Brain microvascular endothelial cell (primary cell): ENCODE measurements at regions not wholly inside any gene's neighbourhood (a gene's known extent, or its start where the extent isn't known, plus 50 kb on each side); places are given as distances from the start of the nearest gene placed in this dataset.
"Not testable (repeated sequence)": the region's sequence is repeated elsewhere in the genome, so short reads cannot be mapped to it uniquely, and the experiment has no call there.

Experiments used
- DNase-seq: peaks from one replicate; pipeline ENCODE4 v3.0.0-alpha.2; 2020
- H3K27ac ChIP-seq: fragments of 250-450 bp; sonication (Bioruptor Pico); 2 replicates; pipeline ENCODE4 v1.5.1; 2020; ENCODE audit warnings: mild to moderate bottlenecking, moderate library complexity
- H3K27me3 ChIP-seq: fragments of 250-450 bp; sonication (Bioruptor Pico); replicated peaks from 2 replicates; pipeline ENCODE4 v1.5.1; 2020; ENCODE audit warnings: mild to moderate bottlenecking
- H3K36me3 ChIP-seq: fragments of 250-450 bp; sonication (Bioruptor Pico); replicated peaks from 2 replicates; pipeline ENCODE4 v1.5.1; 2020; ENCODE audit warnings: mild to moderate bottlenecking
- H3K4me3 ChIP-seq: 2 replicates; pipeline ENCODE4 v1.5.1; 2011; ENCODE audit warnings: low read depth, mild to moderate bottlenecking, control low read depth, low read length, moderate library complexity
- in situ Hi-C: cut with HindIII; loops from 2 replicates; pipeline ENCODE4 v1.10.0; 2017; ENCODE audit warnings: low sequenced_read_pairs, low pct_ligation_motif_present
- TF ChIP-seq, protein P1 (sequence below): IDR thresholded peaks from 2 replicates; pipeline ENCODE4 v1.5.1; 2011; ENCODE audit warnings: low read depth, mild to moderate bottlenecking, moderate library complexity, low read length, control low read depth, inconsistent platforms; ENCODE audit errors: missing control alignments

- H3K36me3 ChIP-seq: no peaks in the 10 kb centered on the region
- in situ Hi-C loops: no loop called here
- no peak for DNase-seq
- H3K4me3 ChIP-seq: no peak overlapping the region
- H3K27me3 ChIP-seq: no peaks in the 10 kb centered on the region
- TF ChIP-seq, protein P1, sequence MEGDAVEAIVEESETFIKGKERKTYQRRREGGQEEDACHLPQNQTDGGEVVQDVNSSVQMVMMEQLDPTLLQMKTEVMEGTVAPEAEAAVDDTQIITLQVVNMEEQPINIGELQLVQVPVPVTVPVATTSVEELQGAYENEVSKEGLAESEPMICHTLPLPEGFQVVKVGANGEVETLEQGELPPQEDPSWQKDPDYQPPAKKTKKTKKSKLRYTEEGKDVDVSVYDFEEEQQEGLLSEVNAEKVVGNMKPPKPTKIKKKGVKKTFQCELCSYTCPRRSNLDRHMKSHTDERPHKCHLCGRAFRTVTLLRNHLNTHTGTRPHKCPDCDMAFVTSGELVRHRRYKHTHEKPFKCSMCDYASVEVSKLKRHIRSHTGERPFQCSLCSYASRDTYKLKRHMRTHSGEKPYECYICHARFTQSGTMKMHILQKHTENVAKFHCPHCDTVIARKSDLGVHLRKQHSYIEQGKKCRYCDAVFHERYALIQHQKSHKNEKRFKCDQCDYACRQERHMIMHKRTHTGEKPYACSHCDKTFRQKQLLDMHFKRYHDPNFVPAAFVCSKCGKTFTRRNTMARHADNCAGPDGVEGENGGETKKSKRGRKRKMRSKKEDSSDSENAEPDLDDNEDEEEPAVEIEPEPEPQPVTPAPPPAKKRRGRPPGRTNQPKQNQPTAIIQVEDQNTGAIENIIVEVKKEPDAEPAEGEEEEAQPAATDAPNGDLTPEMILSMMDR: no peak
- H3K27ac ChIP-seq: no peak overlapping the region
Observed at GRCh38 chr1:188817814-188818213, 1659.8 kb downstream of the BRINP3 start.

- no peak for DNase-seq
- Histone ChIP-seq H3K27ac (no peak overlapping the region), H3K27me3 (no peaks in the 10 kb centered on the region), H3K4me3 (no peak overlapping the region), H3K36me3 (no peaks in the 10 kb centered on the region)
- TF ChIP-seq, protein P1: no peak
- in situ Hi-C loops: no loop called here
Observed at GRCh38 chr1:188822248-188822647, 1655.4 kb downstream of the BRINP3 start.

- no peak for DNase-seq
- Histone ChIP-seq H3K36me3 (no peaks in the 10 kb centered on the region), H3K27ac (no peak overlapping the region), H3K27me3 (no peaks in the 10 kb centered on the region), H3K4me3 (no peak overlapping the region)
- in situ Hi-C loops: no loop called here
- TF ChIP-seq, protein P1: no peak
Observed at GRCh38 chr1:188825471-188825870, 1652.2 kb downstream of the BRINP3 start.

DNA sequence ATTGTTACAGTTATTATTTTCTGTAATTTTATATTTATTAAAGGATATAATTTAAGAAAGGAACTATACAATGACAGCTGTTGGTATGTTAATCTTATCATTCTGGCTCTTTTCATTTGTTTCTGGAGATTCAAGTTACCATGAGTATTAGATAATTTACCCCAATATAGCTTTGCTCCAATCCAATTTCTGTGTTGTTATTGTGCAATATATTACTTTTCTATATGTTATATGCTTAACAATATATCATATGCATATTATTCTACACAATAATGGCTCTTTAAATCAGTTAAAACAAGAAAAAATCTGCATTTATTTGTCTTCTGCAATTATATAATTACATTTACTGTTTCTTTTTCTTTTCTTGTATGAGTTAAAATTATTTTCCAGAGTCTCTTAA is 1650.9 kb downstream of the BRINP3 start:
- H3K36me3 ChIP-seq: no peaks in the 10 kb centered on the region
- H3K27ac ChIP-seq: no peak overlapping the region
- TF ChIP-seq, protein P1: no peak
- H3K4me3 ChIP-seq: no peak overlapping the region
- in situ Hi-C loops: no loop called here
- H3K27me3 ChIP-seq: no peaks in the 10 kb centered on the region
- DNase-seq: no peak

GRCh38 chr1:188827400-188827799 is 1650.3 kb downstream of the BRINP3 start:
- Histone ChIP-seq H3K4me3 (no peak overlapping the region), H3K27me3 (no peaks in the 10 kb centered on the region), H3K27ac (no peak overlapping the region), H3K36me3 (no peaks in the 10 kb centered on the region)
- TF ChIP-seq, protein P1: no peak
- in situ Hi-C loops: no loop called here
- DNase-seq: no peak

GRCh38 chr1:188841111-188841696 is 1636.5 kb downstream of the BRINP3 start:
- H3K27me3 ChIP-seq, H3K36me3 ChIP-seq, DNase-seq, H3K4me3 ChIP-seq, H3K27ac ChIP-seq, in situ Hi-C loops: not testable (repeated sequence)
